Brain microvascular endothelial cell (primary cell): ENCODE measurements at regions not wholly inside any gene's neighbourhood (a gene's known extent, or its start where the extent isn't known, plus 50 kb on each side); places are given as distances from the start of the nearest gene placed in this dataset.
"Not testable (repeated sequence)": the region's sequence is repeated elsewhere in the genome, so short reads cannot be mapped to it uniquely, and the experiment has no call there.

Experiments used
- DNase-seq: peaks from one replicate; pipeline ENCODE4 v3.0.0-alpha.2; 2020
- H3K27ac ChIP-seq: fragments of 250-450 bp; sonication (Bioruptor Pico); 2 replicates; pipeline ENCODE4 v1.5.1; 2020; ENCODE audit warnings: mild to moderate bottlenecking, moderate library complexity
- H3K27me3 ChIP-seq: fragments of 250-450 bp; sonication (Bioruptor Pico); replicated peaks from 2 replicates; pipeline ENCODE4 v1.5.1; 2020; ENCODE audit warnings: mild to moderate bottlenecking
- H3K36me3 ChIP-seq: fragments of 250-450 bp; sonication (Bioruptor Pico); replicated peaks from 2 replicates; pipeline ENCODE4 v1.5.1; 2020; ENCODE audit warnings: mild to moderate bottlenecking
- H3K4me3 ChIP-seq: 2 replicates; pipeline ENCODE4 v1.5.1; 2011; ENCODE audit warnings: low read depth, mild to moderate bottlenecking, control low read depth, low read length, moderate library complexity
- CTCF ChIP-seq: IDR thresholded peaks from 2 replicates; pipeline ENCODE4 v1.5.1; 2011; ENCODE audit warnings: low read depth, mild to moderate bottlenecking, moderate library complexity, low read length, control low read depth, inconsistent platforms; ENCODE audit errors: missing control alignments
- in situ Hi-C: cut with HindIII; loops from 2 replicates; pipeline ENCODE4 v1.10.0; 2017; ENCODE audit warnings: low sequenced_read_pairs, low pct_ligation_motif_present

GRCh38 chr10:109737626-109738025 lies 185.7 kb downstream of the XPNPEP1 start:
- H3K27ac ChIP-seq: no peak overlapping the region
- H3K27me3 ChIP-seq: no peaks in the 10 kb centered on the region
- in situ Hi-C loops: no loop called here
- no peak for TF ChIP-seq CTCF
- no peaks in the 10 kb centered on the region for H3K36me3 ChIP-seq
- H3K4me3 ChIP-seq: no peak overlapping the region
- no peak for DNase-seq

GRCh38 chr10:109737009-109737408 lies 186.3 kb downstream of the XPNPEP1 start:
- H3K36me3 ChIP-seq: no peaks in the 10 kb centered on the region
- no peak overlapping the region for H3K4me3 ChIP-seq
- DNase-seq: no peak
- in situ Hi-C loops: no loop called here
- no peaks in the 10 kb centered on the region for H3K27me3 ChIP-seq
- H3K27ac ChIP-seq: no peak overlapping the region
- no peak for TF ChIP-seq CTCF

GRCh38 chr10:109735776-109736175 lies 187.5 kb downstream of the XPNPEP1 start:
- H3K27ac ChIP-seq: no peak overlapping the region
- no peak for TF ChIP-seq CTCF
- DNase-seq: no peak

GRCh38 chr10:109732254-109732965 lies 190.9 kb downstream of the XPNPEP1 start:
- DNase-seq: no peak
- Histone ChIP-seq H3K27me3 (no peaks in the 10 kb centered on the region), H3K27ac (no peak overlapping the region), H3K36me3 (no peaks in the 10 kb centered on the region), H3K4me3 (no peak overlapping the region)
- in situ Hi-C loops: no loop called here
- TF ChIP-seq CTCF: no peak

More at GRCh38 chr10:109735776-109736175, 187.5 kb downstream of the XPNPEP1 start:
- in situ Hi-C loops: no loop called here
- H3K4me3 ChIP-seq: no peak overlapping the region
- H3K36me3 ChIP-seq: no peaks in the 10 kb centered on the region
- H3K27me3 ChIP-seq: no peaks in the 10 kb centered on the region

GRCh38 chr10:109729895-109730294 lies 193.4 kb downstream of the XPNPEP1 start:
- H3K27ac ChIP-seq, in situ Hi-C loops, DNase-seq, H3K36me3 ChIP-seq, H3K27me3 ChIP-seq, H3K4me3 ChIP-seq: not testable (repeated sequence)

GRCh38 chr10:109727436-109727835 lies 195.9 kb downstream of the XPNPEP1 start:
- no peaks in the 10 kb centered on the region for H3K36me3 ChIP-seq
- H3K4me3 ChIP-seq: no peak overlapping the region
- in situ Hi-C loops: no loop called here
- no peak overlapping the region for H3K27ac ChIP-seq
- TF ChIP-seq CTCF: no peak
- no peaks in the 10 kb centered on the region for H3K27me3 ChIP-seq
- DNase-seq: no peak
